H9 (cell line): ENCODE measurements at regions not wholly inside any gene's neighbourhood (a gene's known extent, or its start where the extent isn't known, plus 50 kb on each side); places are given as distances from the start of the nearest gene placed in this dataset.

Experiments
- DNase-seq: peaks from one replicate; pipeline ENCODE4 v3.0.0-alpha.2; 2017
- H2AFZ ChIP-seq: one replicate; pipeline ENCODE4 v1.6.1; 2013; ENCODE audit warnings: mild to moderate bottlenecking, low read length, control low read depth, moderate library complexity
- H2AK5ac ChIP-seq: 2 replicates; pipeline ENCODE4 v1.6.1; 2013; ENCODE audit warnings: low read length, control low read depth, mixed read lengths; ENCODE audit not compliant: insufficient read length
- H2BK120ac ChIP-seq: one replicate; pipeline ENCODE4 v1.6.1; 2013; ENCODE audit warnings: low read depth, mild to moderate bottlenecking, low read length, control low read depth, inconsistent platforms; ENCODE audit not compliant: poor library complexity, severe bottlenecking
- H2BK12ac ChIP-seq: 2 replicates; pipeline ENCODE4 v1.6.1; 2013; ENCODE audit warnings: low read length, control low read depth, mixed read lengths, low read depth; ENCODE audit not compliant: insufficient read length
- H2BK15ac ChIP-seq: 2 replicates; pipeline ENCODE4 v1.6.1; 2013; ENCODE audit warnings: low read depth, low read length, control low read depth
- H2BK20ac ChIP-seq: one replicate; pipeline ENCODE4 v1.6.1; 2013; ENCODE audit warnings: low read depth, mild to moderate bottlenecking, low read length, control low read depth, inconsistent platforms; ENCODE audit not compliant: poor library complexity, severe bottlenecking
- H2BK5ac ChIP-seq: 2 replicates; pipeline ENCODE4 v1.6.1; 2013; ENCODE audit warnings: low read length, control low read depth, mixed read lengths; ENCODE audit not compliant: insufficient read length
- H3K14ac ChIP-seq: 2 replicates; pipeline ENCODE4 v1.6.1; 2013; ENCODE audit warnings: low read length, control low read depth; ENCODE audit not compliant: insufficient read depth
- H3K18ac ChIP-seq: 2 replicates; pipeline ENCODE4 v1.6.1; 2013; ENCODE audit warnings: low read depth, mild to moderate bottlenecking, mixed read lengths, low read length, control low read depth; ENCODE audit not compliant: insufficient read length
- H3K23ac ChIP-seq: 2 replicates; pipeline ENCODE4 v1.6.1; 2013; ENCODE audit warnings: low read length, control low read depth, mixed read lengths, low read depth; ENCODE audit not compliant: insufficient read length
- H3K23me2 ChIP-seq: 2 replicates; pipeline ENCODE4 v1.6.1; 2013; ENCODE audit warnings: low read depth, mild to moderate bottlenecking, mixed read lengths, low read length, control low read depth; ENCODE audit not compliant: insufficient read length, poor library complexity, severe bottlenecking
- H3K27ac ChIP-seq: 2 replicates; pipeline ENCODE4 v1.5.1; 2013; ENCODE audit warnings: low read length, control low read depth, mixed read lengths, low read depth; ENCODE audit not compliant: insufficient read length
- H3K27me3 ChIP-seq: 2 replicates; pipeline ENCODE4 v1.6.1; 2013; ENCODE audit warnings: low read length, control low read depth, inconsistent platforms; ENCODE audit not compliant: insufficient read depth
- H3K4ac ChIP-seq: 2 replicates; pipeline ENCODE4 v1.6.1; 2013; ENCODE audit warnings: low read depth, mild to moderate bottlenecking, control low read depth, inconsistent platforms, low read length, moderate library complexity
- H3K4me1 ChIP-seq: 2 replicates; pipeline ENCODE4 v1.6.1; 2013; ENCODE audit warnings: low read length, control low read depth, inconsistent platforms; ENCODE audit not compliant: insufficient read depth
- H3K4me2 ChIP-seq: 2 replicates; pipeline ENCODE4 v1.6.1; 2013; ENCODE audit warnings: low read length, control low read depth, mixed read lengths; ENCODE audit not compliant: insufficient read length, insufficient read depth
- H3K56ac ChIP-seq: 2 replicates; pipeline ENCODE4 v1.6.1; 2013; ENCODE audit warnings: low read depth, mild to moderate bottlenecking, mixed read lengths, low read length, control low read depth; ENCODE audit not compliant: insufficient read length
- H3K79me1 ChIP-seq: 2 replicates; pipeline ENCODE4 v1.6.1; 2013; ENCODE audit warnings: low read depth, mild to moderate bottlenecking, moderate library complexity, low read length, control low read depth, inconsistent platforms; ENCODE audit not compliant: insufficient read depth, poor library complexity, severe bottlenecking
- H3K79me2 ChIP-seq: 2 replicates; pipeline ENCODE4 v1.6.1; 2013; ENCODE audit warnings: low read length, control low read depth, inconsistent platforms; ENCODE audit not compliant: insufficient read depth
- H3K9ac ChIP-seq: 2 replicates; pipeline ENCODE4 v1.6.1; 2013; ENCODE audit warnings: low read length, control low read depth, mixed read lengths; ENCODE audit not compliant: insufficient read length; ENCODE audit errors: extremely low read depth
- H3K9me3 ChIP-seq: one replicate; pipeline ENCODE4 v1.6.1; 2013; ENCODE audit warnings: low read depth, low read length, inconsistent platforms; ENCODE audit not compliant: control insufficient read depth
- H3T11ph ChIP-seq: one replicate; pipeline ENCODE4 v1.6.1; 2013; ENCODE audit warnings: mild to moderate bottlenecking, low read length, control low read depth, inconsistent platforms
- H4K20me1 ChIP-seq: one replicate; pipeline ENCODE4 v1.6.1; 2013; ENCODE audit not compliant: control insufficient read depth, insufficient read length, insufficient read depth
- H4K5ac ChIP-seq: 2 replicates; pipeline ENCODE4 v1.6.1; 2013; ENCODE audit warnings: low read depth, mild to moderate bottlenecking, mixed read lengths, low read length, control low read depth; ENCODE audit not compliant: insufficient read length
- H4K8ac ChIP-seq: replicated peaks from 2 replicates; pipeline ENCODE4 v1.6.1; 2013; ENCODE audit warnings: low read length, control low read depth, mixed read lengths, low read depth; ENCODE audit not compliant: insufficient read length
- H4K91ac ChIP-seq: 2 replicates; pipeline ENCODE4 v1.6.1; 2013; ENCODE audit warnings: low read depth, mild to moderate bottlenecking, moderate library complexity, mixed read lengths, low read length, control low read depth; ENCODE audit not compliant: insufficient read length
- H3K27ac Mint-ChIP-seq, 3 experiments: 2 replicates in 2 of 3; 3 replicates in 1 of 3; pipeline ENCODE4 v1.8.0; 2020 to 2021; ENCODE audit warnings: mixed read lengths in 3 of 3, mild to moderate bottlenecking in 1 of 3, moderate library complexity in 1 of 3
- H3K27me3 Mint-ChIP-seq: 2 replicates; pipeline ENCODE4 v1.8.0; 2021; ENCODE audit warnings: low read depth, mild to moderate bottlenecking, moderate library complexity, mixed read lengths
- H3K36me3 Mint-ChIP-seq, 3 experiments: 2 replicates in 2 of 3; 3 replicates in 1 of 3; pipeline ENCODE4 v1.8.0; 2020 to 2021; ENCODE audit warnings: low read depth in 3 of 3, mixed read lengths in 3 of 3; ENCODE audit not compliant: insufficient read depth in 1 of 3
- H3K4me1 Mint-ChIP-seq, 2 experiments: 2 replicates each; pipeline ENCODE4 v1.8.0; 2020; ENCODE audit warnings: mixed read lengths in 2 of 2
- H3K4me3 Mint-ChIP-seq, 2 experiments: 2 replicates in 1 of 2; 3 replicates in 1 of 2; pipeline ENCODE4 v1.8.0; 2020 to 2021; ENCODE audit warnings: mild to moderate bottlenecking in 2 of 2, mixed read lengths in 2 of 2, moderate library complexity in 1 of 2
- H3K9me3 Mint-ChIP-seq, 2 experiments: 2 replicates in 1 of 2; 3 replicates in 1 of 2; pipeline ENCODE4 v1.8.0; 2020; ENCODE audit warnings: mild to moderate bottlenecking in 2 of 2, mixed read lengths in 2 of 2, moderate library complexity in 1 of 2
- WGBS: extraction: QIAGEN DNeasy Blood & Tissue Kit; methylation state at CpG from one replicate; pipeline ENCODE4 v1.1.7; 2013; ENCODE audit warnings: missing lambda C conversion rate, low lambda C conversion rate, mixed read lengths; ENCODE audit not compliant: insufficient read length; ENCODE audit errors: extremely low coverage; 5-methylcytosine and 5-hydroxymethylcytosine counted together
- TF ChIP-seq, protein P1 (sequence below): fragments of 200-600 bp; sonication (generic); conservative IDR thresholded peaks from 3 replicates; pipeline ENCODE4 v1.8.0; 2021; ENCODE audit warnings: antibody characterized with exemption, mild to moderate bottlenecking

DNA sequence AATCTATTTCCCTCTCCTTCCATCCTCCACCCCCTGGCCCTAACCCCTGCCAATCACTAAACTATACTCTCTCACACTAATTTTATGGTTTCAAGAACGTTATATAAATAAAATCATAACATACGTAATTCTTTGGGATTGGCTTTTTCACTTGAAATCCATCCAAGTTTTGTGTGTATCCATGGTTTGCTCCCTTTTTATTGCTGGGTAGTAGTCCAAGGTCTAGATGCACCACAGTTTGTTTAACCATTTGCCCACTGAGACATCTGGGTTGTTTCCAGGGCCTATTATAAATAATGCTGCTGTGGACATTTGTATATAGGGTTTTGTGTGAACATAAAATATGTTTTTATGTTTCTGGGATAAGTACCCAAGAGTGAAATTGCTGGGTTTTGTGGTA lies 61.4 kb downstream of the TEX35 start:
- Histone ChIP-seq H4K91ac (no peak overlapping the region), H2BK12ac (no peak overlapping the region), H3K23ac (no peak overlapping the region), H3K4ac (no peak overlapping the region), H3T11ph (no peak overlapping the region), H2AK5ac (no peak overlapping the region), H3K27me3 (no peaks in the 10 kb centered on the region), H4K20me1 (no peaks in the 10 kb centered on the region), H3K79me1 (no peaks in the 10 kb centered on the region), H2AFZ (no peak overlapping the region), H4K8ac (no peak overlapping the region), H3K4me1 (no peaks in the 10 kb centered on the region), H3K18ac (no peak overlapping the region), H2BK20ac (no peak overlapping the region), H2BK15ac (no peak overlapping the region), H2BK120ac (no peak overlapping the region), H3K9ac (no peak overlapping the region), H3K23me2 (no peaks in the 10 kb centered on the region), H3K56ac (no peak overlapping the region), H3K14ac (no peak overlapping the region), H2BK5ac (no peak overlapping the region), H3K4me2 (no peak overlapping the region), H3K9me3 (no peaks in the 10 kb centered on the region), H3K27ac (no peak overlapping the region), H3K79me2 (no peaks in the 10 kb centered on the region), H4K5ac (no peak overlapping the region)
- 100% methylated on average over 1 of the region's 2 CpGs for WGBS
- H3K27ac Mint-ChIP-seq: no peak overlapping the region
- no peak for DNase-seq
- no peak overlapping the region for H3K4me3 Mint-ChIP-seq
- no peaks in the 10 kb centered on the region for H3K36me3 Mint-ChIP-seq
- peaks cover 27 to 38% of the 10 kb centered on the region in 2 experiments for H3K4me1 Mint-ChIP-seq
- no peaks in the 10 kb centered on the region for H3K27me3 Mint-ChIP-seq
- TF ChIP-seq, protein P1, sequence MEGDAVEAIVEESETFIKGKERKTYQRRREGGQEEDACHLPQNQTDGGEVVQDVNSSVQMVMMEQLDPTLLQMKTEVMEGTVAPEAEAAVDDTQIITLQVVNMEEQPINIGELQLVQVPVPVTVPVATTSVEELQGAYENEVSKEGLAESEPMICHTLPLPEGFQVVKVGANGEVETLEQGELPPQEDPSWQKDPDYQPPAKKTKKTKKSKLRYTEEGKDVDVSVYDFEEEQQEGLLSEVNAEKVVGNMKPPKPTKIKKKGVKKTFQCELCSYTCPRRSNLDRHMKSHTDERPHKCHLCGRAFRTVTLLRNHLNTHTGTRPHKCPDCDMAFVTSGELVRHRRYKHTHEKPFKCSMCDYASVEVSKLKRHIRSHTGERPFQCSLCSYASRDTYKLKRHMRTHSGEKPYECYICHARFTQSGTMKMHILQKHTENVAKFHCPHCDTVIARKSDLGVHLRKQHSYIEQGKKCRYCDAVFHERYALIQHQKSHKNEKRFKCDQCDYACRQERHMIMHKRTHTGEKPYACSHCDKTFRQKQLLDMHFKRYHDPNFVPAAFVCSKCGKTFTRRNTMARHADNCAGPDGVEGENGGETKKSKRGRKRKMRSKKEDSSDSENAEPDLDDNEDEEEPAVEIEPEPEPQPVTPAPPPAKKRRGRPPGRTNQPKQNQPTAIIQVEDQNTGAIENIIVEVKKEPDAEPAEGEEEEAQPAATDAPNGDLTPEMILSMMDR: no peak
- no peaks in the 10 kb centered on the region for H3K9me3 Mint-ChIP-seq
